ENCODE measurements at regions not wholly inside any gene's neighbourhood (a gene's known extent, or its start where the extent isn't known, plus 50 kb on each side); places are given as distances from the start of the nearest gene placed in this dataset.

DNA sequence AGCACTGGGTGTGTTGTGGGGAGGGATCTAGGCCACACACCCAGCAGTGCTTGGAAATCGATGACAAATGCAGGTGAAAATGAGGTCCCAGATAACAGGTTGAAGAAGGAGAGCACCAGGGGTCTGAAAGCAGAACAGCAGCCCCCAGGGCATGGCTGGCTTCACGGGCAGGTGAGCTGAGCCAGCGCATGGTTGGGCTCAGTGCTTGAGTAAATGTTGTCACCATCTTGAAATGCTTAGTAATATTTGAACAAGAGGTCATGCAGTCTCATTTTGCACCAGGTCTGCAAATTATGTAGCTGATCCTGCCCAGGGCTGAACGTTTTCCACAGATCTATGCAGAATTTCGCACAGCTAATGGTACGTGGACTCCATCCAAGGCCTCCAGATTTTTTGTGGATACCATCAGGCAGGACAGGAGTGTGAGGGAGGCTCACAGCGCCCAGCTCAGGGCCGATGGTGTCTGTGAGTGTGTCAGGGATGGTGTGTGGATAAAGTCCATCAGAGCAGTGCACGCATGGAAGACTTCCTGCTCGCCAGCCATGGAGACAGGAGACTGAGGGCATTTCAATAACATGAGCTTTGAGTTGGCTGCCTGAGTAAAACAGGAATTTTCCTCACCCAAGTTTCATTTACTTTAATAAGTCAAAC lies 53.1 kb upstream of the SNX9 start:
- DNase-seq (ENCODE audit: extremely low read depth, low read depth, low spot score): no peak

DNA sequence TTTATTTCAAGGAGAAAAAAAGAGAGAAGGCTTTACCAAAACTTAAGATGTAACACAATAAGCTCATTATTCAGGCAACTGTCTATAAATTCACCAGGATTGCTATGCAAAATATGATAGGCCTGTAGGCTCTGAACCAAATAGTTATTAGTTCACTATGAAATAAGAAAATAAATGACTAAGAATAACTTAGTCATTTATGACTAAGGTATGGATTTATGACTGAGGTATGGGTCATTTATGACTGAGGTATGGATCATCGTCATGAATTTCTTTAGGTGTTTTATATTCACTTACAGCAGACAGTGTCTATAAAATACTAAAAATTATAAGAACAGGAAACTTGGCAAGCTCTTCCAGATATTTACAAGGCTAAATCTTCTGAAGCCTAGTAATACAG lies 52.1 kb upstream of the SNX9 start:
- DNase-seq (ENCODE audit: extremely low read depth, low read depth, low spot score): no peak

DNA sequence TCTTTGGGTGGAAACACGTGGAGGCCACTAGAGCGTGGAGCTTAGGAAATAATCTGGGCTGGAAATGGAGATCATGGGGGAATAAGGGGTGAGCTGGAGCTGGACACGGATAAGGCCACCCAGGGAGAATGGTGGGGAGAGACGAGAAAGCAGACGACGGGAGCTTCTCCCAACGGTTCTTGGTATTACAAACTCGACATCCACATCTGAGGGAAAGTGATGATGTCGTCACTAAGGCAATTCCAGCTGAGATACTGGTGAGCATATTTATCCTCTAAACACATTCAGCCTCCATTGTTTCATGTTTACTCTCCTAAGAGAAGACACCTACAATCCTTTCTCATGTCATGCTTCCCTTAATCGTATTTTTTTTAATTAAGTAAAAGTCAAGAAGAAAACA lies 50.2 kb upstream of the SNX9 start:
- DNase-seq (ENCODE audit: extremely low read depth, low read depth, low spot score): no peak
